HG03460 (cell line): ENCODE measurements at regions not wholly inside any gene's neighbourhood (a gene's known extent, or its start where the extent isn't known, plus 50 kb on each side); places are given as distances from the start of the nearest gene placed in this dataset.

Experiments used
- ATAC-seq: cut with Tn5 transposase; IDR thresholded peaks from one replicate; pipeline ENCODE4 v1.9.1; 2021; ENCODE audit not compliant: unreplicated experiment

- no peak for ATAC-seq
Observed at GRCh38 chr18:29309366-29309765, 1132.4 kb upstream of the CDH2 start.

GRCh38 chr18:29307982-29308381 is 1131.1 kb upstream of the CDH2 start:
- ATAC-seq, result no peak

- no peak for ATAC-seq
Observed at GRCh38 chr18:29307231-29307630, 1130.3 kb upstream of the CDH2 start.

DNA sequence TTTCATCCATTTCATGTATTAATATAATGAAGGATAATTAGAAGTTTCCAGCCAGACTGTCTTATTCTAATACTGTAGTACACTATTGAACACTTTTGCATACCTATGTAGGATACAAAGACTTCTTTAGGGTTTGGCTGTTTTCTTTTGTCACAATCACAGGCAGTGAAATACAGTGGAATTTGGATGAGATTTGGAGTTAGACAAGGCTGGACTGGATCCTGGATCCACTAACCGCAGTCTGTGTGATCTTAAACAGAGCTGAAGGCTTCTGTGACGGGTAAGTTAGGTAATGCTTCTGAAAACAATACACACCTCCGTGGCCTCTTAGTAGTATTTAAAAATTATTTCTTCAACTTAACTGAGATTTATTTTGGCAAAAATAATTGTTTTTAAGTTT is 1128.6 kb upstream of the CDH2 start:
- no peak for ATAC-seq

DNA sequence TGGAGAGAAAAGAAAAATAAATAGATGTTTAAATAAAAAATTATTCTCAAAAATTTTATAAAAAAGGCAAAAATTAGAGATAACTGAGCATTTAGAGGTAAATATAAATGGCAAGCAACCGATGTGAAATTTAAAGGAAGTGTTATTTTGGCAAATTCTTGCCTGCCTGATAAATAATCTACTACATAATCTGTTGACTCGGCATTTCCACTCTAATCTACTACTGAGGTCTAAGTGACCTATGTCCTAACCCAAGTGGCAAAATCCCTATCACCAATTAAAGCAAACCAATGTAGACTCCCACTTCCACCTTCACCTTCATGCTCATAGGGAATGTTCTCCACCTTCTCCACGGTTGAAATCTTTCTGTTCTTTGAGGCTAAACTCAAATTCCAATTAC is 1124.1 kb upstream of the CDH2 start:
- ATAC-seq, result no peak

GRCh38 chr18:29285471-29285870 is 1108.5 kb upstream of the CDH2 start:
- no peak for ATAC-seq

DNA sequence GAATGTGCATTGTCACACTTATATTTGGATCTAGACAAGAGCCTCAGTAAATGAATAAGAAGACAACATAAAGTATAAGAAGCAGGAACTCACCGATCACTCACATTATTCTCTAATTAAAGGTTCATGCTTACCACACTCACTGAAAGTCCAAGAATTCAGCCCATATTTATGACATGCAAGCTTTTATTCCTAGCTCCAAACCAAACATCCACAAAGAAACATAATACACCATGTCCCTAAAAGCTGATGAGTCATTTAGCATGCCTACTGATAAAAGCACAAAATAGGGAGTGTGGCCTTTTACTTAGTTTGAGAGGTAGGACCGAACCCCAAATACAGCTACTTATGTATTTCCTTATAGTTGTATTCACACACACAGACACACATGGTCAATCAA is 1094.6 kb upstream of the CDH2 start:
- ATAC-seq, result no peak

DNA sequence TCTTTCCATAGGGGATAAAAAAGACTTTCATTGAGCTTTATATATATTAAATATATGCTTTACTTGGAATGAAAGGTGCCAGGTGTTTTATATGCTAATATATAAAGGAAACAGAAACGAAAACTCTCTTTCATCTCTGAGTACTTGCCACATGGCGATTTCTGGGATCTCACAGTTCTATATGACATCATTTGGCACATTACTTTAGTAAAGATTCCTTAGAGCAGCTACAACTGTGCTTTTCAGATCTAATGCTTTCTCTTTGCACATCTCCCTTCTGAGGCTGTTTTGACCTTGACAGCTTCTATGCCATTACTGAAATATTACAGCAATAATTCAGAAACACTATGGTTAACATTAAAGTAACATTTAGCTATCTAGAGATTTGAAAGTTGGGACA is 1082.9 kb upstream of the CDH2 start:
- no peak for ATAC-seq

- no peak for ATAC-seq
Observed at GRCh38 chr18:29254123-29254522, 1077.2 kb upstream of the CDH2 start.

DNA sequence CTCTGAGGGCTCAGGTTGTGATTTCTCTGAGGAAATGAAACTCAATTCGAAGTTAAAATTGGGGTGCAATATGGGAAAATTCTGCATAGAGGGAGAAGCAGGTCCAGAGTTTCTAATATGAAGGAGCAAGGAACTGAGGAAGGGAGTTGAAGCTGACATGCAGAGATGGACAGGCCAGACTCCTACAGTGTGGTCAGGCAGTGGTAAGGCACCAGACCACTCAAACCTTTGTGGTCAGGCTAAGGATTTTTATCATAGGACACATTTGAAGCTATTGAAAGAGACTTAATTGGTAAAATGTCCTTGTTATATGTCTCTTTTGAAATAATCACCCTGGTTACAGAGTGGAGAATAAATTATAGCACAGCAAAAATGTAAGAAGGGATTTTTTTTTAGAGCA is 1074.8 kb upstream of the CDH2 start:
- no peak for ATAC-seq

GRCh38 chr18:29250843-29251242 is 1073.9 kb upstream of the CDH2 start:
- ATAC-seq, result no peak

GRCh38 chr18:29250259-29250658 is 1073.3 kb upstream of the CDH2 start:
- no peak for ATAC-seq

GRCh38 chr18:29248805-29249204 is 1071.9 kb upstream of the CDH2 start:
- no peak for ATAC-seq

- ATAC-seq, result no peak
Observed at GRCh38 chr18:29241199-29241598, 1064.3 kb upstream of the CDH2 start.

DNA sequence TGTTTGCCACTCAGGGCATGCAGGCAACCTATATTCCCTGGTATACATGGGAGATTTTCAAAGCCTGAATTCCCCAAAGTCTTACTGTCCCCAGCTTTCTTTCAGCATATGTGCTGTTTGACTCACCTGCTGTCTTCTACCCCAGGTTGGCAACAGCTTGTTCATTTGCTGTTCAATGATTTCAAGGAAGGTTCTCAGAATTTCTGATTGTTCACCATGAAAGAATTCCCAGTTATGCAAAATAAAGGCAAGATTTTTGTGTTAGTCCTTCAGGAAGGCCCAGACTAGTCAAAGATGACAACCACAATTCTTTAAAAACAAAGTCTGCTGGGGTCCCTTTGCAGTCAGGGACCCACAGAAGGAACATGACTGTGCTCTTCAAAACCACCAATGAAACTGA is 1057.8 kb upstream of the CDH2 start:
- no peak for ATAC-seq

DNA sequence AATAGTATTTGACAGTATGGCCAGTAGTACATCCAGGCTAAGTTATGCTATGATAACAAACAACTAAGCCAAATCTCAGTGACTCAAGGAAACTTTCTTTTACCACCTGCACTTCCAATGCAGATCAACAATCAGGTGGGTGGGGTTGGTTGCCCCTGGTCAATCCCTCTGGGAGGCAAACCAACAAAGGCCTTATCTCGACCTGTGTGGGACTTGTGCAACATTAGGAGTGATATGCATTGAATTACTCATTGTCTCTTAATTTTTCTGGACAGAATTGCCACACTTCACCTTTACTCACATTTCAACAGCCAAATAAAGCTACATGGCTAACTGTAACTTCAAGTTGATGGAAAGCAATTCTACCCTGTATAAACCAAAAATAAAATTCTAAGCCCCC is 1049.3 kb upstream of the CDH2 start:
- ATAC-seq, result no peak

DNA sequence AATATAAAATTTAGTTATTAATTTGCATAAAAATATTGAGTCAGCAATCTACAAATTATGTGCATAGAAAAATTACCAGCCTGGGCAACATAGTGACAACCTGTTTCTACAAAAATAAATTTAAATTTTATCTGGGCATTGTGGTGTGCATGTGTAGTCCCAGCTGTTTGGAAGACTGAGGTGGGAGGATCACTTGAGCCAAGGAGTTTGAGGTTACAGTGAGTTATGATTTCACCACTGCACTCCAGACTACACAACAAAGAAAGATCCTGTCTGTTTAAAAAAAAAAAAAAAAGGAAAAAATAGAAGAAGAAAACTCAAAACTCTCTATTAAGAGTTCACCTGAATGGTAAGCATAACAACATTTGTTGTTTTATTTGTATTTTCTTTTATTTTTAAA is 1048.4 kb upstream of the CDH2 start:
- ATAC-seq, result no peak

- no peak for ATAC-seq
Observed at GRCh38 chr18:29218091-29218490, 1041.2 kb upstream of the CDH2 start.

DNA sequence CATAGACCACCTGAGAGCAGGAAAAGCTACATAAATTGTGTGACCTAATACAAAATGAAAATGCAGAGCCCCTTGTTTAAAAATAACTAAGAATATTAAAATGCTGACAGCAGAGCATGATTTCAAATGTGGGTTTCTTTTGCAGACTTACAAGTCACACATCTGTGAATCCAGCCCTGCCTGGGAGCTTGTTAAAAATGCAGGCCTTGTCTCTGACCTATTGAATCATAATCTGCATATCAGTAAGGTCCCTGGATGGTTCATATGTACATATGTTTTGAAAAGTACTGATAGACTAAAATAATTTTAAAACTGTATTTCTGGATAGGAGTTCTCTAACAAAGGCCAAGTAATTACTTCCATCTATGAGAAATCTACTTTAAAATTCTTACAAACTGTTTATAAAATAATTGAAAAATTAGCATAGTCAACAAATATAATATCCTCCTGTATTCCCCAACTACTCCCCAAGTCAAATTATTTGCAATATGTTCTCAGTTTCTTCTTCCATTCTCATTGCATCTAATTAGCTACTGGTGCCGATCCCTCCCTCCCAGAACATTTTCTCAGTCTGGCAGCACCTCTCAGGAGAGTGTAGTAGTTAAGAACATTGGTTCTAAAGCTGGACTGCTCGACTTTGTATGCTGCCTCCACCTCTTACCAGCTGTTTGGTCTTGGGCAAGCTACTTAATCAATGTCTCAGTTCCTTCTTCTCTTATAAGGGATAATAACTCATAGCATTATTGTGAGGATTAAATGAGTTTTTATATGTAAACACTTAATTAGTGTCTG is 1040.4 kb upstream of the CDH2 start:
- ATAC-seq, result no peak

DNA sequence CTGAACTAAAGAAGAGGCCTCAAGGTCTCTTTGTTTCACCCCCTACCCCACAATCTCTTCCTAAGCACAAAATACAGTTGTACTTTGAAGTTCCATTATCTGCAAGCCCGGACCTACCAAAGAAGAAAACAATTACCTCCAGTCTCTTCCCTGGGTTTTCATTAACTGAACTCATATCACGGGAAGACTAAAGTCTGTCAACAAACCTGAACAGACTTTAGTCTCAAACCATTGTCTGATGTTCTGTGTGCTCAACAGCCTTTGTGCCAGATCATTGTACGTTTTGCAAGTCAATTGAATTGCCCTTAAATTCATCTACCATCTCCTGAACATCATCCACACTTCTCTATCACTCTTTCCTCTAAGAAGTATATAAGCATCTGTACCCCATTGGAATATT is 1021.9 kb upstream of the CDH2 start:
- no peak for ATAC-seq

GRCh38 chr18:29196307-29196706 is 1019.4 kb upstream of the CDH2 start:
- ATAC-seq, result no peak

DNA sequence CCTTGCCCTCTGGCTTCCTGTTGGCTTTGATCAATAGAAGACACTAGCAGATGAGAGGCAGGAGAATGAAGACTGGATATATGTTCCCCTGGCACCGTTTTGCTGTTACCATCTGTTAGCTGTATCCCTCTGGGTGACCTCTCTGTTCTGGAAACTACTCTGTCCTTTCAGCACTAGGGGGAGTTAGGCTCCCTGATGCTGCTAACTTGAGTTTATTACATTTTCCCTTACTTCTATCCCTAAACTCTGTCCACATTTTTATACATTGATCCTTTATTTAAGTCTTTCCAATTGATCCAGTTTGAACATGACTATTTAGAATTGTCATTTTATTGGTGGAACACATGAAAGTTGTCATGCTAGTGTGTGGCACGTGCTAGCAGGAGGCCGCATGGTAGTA is 1014.3 kb upstream of the CDH2 start:
- no peak for ATAC-seq

GRCh38 chr18:29188760-29189159 is 1011.8 kb upstream of the CDH2 start:
- ATAC-seq, result peak; percentile 83
